H1 (cell line): ENCODE measurements at regions not wholly inside any gene's neighbourhood (a gene's known extent, or its start where the extent isn't known, plus 50 kb on each side); places are given as distances from the start of the nearest gene placed in this dataset.

Source experiments
- ASH2L ChIP-seq: fragments of 200-600, 300-600 bp; sonication (generic); IDR thresholded peaks from one replicate; pipeline ENCODE4 v1.7.1; 2017; ENCODE audit warnings: low read length
- BRCA1 ChIP-seq: IDR thresholded peaks from 2 replicates; pipeline ENCODE4 v1.6.1; 2012; ENCODE audit warnings: low read depth, low read length, improper control_type of control experiment
- CEBPB ChIP-seq: IDR thresholded peaks from 2 replicates; pipeline ENCODE4 v1.6.1; 2012; ENCODE audit warnings: low read depth, low read length
- CTCF ChIP-seq, 3 experiments: IDR thresholded peaks; 1 replicate in 2 of 3; 2 replicates in 1 of 3; pipeline versions ENCODE4 v1.5.1 to v1.6.1; 2011; ENCODE audit warnings: low read length in 3 of 3, mild to moderate bottlenecking in 3 of 3, inconsistent platforms in 2 of 3, low read depth in 1 of 3, moderate library complexity in 1 of 3; ENCODE audit not compliant: insufficient read depth in 1 of 3; ENCODE audit errors: control extremely low read depth in 1 of 3
- EP300 ChIP-seq, 2 experiments: IDR thresholded peaks; 1 replicate in 1 of 2; 2 replicates in 1 of 2; pipeline ENCODE4 v1.6.1; 2011 to 2012; ENCODE audit warnings: low read depth in 2 of 2, low read length in 2 of 2, mild to moderate bottlenecking in 2 of 2, borderline replicate concordance in 1 of 2, inconsistent platforms in 1 of 2, moderate library complexity in 1 of 2
- GABPA ChIP-seq: IDR thresholded peaks from 2 replicates; pipeline ENCODE4 v1.6.1; 2011; ENCODE audit warnings: mild to moderate bottlenecking, low read length, moderate library complexity, borderline replicate concordance; ENCODE audit not compliant: insufficient read depth
- HDAC2 ChIP-seq, 2 experiments: fragments of 300-600 bp in 1 of 2; sonication (generic) in 1 of 2; IDR thresholded peaks; 2 replicates each; pipeline ENCODE4 v1.6.1; 2011 to 2012; ENCODE audit warnings: low read depth in 2 of 2, low read length in 2 of 2, mild to moderate bottlenecking in 2 of 2, moderate library complexity in 2 of 2, borderline replicate concordance in 1 of 2, inconsistent platforms in 1 of 2
- JUND ChIP-seq: IDR thresholded peaks from 2 replicates; pipeline ENCODE4 v1.6.1; 2011; ENCODE audit warnings: mild to moderate bottlenecking, improper control_type of control experiment, low read length
- MAX ChIP-seq: IDR thresholded peaks from 2 replicates; pipeline ENCODE4 v1.6.1; 2012; ENCODE audit warnings: inconsistent platforms
- POLR2A ChIP-seq, 2 experiments: IDR thresholded peaks; 1 replicate in 1 of 2; 2 replicates in 1 of 2; pipeline ENCODE4 v1.6.1; 2011; ENCODE audit warnings: low read depth in 2 of 2, low read length in 2 of 2, mild to moderate bottlenecking in 2 of 2; ENCODE audit errors: control extremely low read depth in 1 of 2
- POLR2AphosphoS5 ChIP-seq: IDR thresholded peaks from 2 replicates; pipeline ENCODE4 v1.6.1; 2011; ENCODE audit warnings: low read depth, low read length
- RBBP5 ChIP-seq: IDR thresholded peaks from 2 replicates; pipeline ENCODE4 v1.7.1; 2012; ENCODE audit warnings: low read depth, mild to moderate bottlenecking, inconsistent platforms, low read length, moderate library complexity, borderline replicate concordance
- RXRA ChIP-seq: IDR thresholded peaks from 2 replicates; pipeline ENCODE4 v1.6.1; 2011; ENCODE audit warnings: low read depth, mild to moderate bottlenecking, low read length, moderate library complexity; ENCODE audit not compliant: insufficient read depth
- SP1 ChIP-seq: IDR thresholded peaks from 2 replicates; pipeline ENCODE4 v1.6.1; 2011; ENCODE audit warnings: low read depth, low read length

GRCh38 chr11:110778343-110778742, 66.1 kb upstream of the ARHGAP20 start:
- TF ChIP-seq CTCF (IDR thresholded peaks at IDR 0.05; ENCODE audit: control extremely low read depth in 1 of 3, insufficient read depth in 1 of 3, low read depth in 1 of 3, low read length in 3 of 3) (no peak), POLR2A (IDR thresholded peaks at IDR 0.05; ENCODE audit: control extremely low read depth in 1 of 2, low read depth in 2 of 2, low read length in 2 of 2) (no peak), EP300 (IDR thresholded peaks at IDR 0.05; ENCODE audit: borderline replicate concordance in 1 of 2, low read depth in 2 of 2, low read length in 2 of 2) (no peak), CEBPB (no peak), BRCA1 (no peak), GABPA (no peak), HDAC2 (IDR thresholded peaks at IDR 0.05; ENCODE audit: borderline replicate concordance in 1 of 2, low read depth in 2 of 2, low read length in 2 of 2) (no peak), JUND (no peak), MAX (no peak), RBBP5 (no peak), ASH2L (no peak), POLR2AphosphoS5 (no peak), RXRA (no peak), SP1 (no peak)
